ENCODE measurements at regions not wholly inside any gene's neighbourhood (a gene's known extent, or its start where the extent isn't known, plus 50 kb on each side); places are given as distances from the start of the nearest gene placed in this dataset.

DNA sequence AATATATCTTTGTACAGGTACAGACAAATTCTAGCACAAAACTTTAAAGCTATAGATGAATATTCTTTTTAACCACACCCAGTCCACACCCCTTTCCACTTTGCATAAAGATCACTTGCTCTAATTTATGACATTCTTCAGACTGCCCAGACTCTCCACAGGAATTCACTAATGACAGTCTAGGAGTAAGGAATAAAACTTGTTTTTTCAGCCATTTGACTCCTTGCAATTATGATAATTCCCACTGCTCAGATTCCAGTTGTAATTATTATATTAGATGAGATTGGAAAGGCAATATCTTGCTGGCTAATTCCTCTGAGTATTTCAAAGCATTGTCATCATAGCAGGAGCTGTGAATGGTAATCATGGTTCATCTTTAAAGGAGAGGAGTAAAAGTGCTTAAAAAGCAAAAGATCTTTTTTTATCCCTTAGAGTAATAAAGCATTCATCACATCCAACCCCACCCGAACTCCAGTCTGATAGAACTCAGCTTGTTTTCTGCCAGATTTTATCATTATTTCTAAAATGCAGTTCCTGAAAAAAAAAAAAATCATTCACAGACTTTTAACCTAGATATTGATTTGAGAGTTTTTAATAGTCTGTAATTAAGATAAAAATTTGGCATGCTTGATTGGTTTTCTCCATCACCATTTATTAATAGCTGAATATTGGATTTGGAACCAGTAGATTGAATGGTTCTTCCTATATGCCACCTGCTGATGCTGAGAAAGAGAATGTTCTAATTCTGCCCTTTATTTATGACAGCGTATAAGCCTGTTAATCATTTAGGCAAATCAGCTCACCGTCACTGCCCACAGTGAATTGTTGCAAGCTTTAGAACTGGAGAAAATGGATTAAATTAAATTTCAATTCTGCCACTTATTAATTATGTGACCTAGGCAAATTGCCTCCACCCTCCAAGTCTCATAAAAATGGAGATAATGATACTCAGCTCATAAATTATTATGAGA is 93.9 kb upstream of the RASSF8 start:
- TF ChIP-seq EMX1 (CRISPR knock-in tag; IDR thresholded peaks at IDR 0.05): no peak
- TF ChIP-seq CREM (CRISPR knock-in tag; IDR thresholded peaks at IDR 0.05): no peak
- TF ChIP-seq, protein P1, sequence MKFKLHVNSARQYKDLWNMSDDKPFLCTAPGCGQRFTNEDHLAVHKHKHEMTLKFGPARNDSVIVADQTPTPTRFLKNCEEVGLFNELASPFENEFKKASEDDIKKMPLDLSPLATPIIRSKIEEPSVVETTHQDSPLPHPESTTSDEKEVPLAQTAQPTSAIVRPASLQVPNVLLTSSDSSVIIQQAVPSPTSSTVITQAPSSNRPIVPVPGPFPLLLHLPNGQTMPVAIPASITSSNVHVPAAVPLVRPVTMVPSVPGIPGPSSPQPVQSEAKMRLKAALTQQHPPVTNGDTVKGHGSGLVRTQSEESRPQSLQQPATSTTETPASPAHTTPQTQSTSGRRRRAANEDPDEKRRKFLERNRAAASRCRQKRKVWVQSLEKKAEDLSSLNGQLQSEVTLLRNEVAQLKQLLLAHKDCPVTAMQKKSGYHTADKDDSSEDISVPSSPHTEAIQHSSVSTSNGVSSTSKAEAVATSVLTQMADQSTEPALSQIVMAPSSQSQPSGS (CRISPR knock-in tag; IDR thresholded peaks at IDR 0.05; ENCODE audit: borderline replicate concordance, low read depth): no peak
- TF ChIP-seq, protein P2, sequence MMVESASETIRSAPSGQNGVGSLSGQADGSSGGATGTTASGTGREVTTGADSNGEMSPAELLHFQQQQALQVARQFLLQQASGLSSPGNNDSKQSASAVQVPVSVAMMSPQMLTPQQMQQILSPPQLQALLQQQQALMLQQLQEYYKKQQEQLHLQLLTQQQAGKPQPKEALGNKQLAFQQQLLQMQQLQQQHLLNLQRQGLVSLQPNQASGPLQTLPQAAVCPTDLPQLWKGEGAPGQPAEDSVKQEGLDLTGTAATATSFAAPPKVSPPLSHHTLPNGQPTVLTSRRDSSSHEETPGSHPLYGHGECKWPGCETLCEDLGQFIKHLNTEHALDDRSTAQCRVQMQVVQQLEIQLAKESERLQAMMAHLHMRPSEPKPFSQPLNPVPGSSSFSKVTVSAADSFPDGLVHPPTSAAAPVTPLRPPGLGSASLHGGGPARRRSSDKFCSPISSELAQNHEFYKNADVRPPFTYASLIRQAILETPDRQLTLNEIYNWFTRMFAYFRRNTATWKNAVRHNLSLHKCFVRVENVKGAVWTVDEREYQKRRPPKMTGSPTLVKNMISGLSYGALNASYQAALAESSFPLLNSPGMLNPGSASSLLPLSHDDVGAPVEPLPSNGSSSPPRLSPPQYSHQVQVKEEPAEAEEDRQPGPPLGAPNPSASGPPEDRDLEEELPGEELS (CRISPR knock-in tag; IDR thresholded peaks at IDR 0.05): no peak
- TF ChIP-seq, protein P3, sequence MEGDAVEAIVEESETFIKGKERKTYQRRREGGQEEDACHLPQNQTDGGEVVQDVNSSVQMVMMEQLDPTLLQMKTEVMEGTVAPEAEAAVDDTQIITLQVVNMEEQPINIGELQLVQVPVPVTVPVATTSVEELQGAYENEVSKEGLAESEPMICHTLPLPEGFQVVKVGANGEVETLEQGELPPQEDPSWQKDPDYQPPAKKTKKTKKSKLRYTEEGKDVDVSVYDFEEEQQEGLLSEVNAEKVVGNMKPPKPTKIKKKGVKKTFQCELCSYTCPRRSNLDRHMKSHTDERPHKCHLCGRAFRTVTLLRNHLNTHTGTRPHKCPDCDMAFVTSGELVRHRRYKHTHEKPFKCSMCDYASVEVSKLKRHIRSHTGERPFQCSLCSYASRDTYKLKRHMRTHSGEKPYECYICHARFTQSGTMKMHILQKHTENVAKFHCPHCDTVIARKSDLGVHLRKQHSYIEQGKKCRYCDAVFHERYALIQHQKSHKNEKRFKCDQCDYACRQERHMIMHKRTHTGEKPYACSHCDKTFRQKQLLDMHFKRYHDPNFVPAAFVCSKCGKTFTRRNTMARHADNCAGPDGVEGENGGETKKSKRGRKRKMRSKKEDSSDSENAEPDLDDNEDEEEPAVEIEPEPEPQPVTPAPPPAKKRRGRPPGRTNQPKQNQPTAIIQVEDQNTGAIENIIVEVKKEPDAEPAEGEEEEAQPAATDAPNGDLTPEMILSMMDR (IDR thresholded peaks at IDR 0.05): no peak
- no peak for TF ChIP-seq SMAD3 (CRISPR knock-in tag; IDR thresholded peaks at IDR 0.05; ENCODE audit: borderline replicate concordance)
- TF ChIP-seq, protein P4, sequence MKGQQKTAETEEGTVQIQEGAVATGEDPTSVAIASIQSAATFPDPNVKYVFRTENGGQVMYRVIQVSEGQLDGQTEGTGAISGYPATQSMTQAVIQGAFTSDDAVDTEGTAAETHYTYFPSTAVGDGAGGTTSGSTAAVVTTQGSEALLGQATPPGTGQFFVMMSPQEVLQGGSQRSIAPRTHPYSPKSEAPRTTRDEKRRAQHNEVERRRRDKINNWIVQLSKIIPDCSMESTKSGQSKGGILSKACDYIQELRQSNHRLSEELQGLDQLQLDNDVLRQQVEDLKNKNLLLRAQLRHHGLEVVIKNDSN (CRISPR knock-in tag; IDR thresholded peaks at IDR 0.05): no peak
- TF ChIP-seq RELA (CRISPR knock-in tag; IDR thresholded peaks at IDR 0.05; ENCODE audit: borderline replicate concordance): no peak
- no peak for TF ChIP-seq NR1H2 (CRISPR knock-in tag; IDR thresholded peaks at IDR 0.05)
- no peak for TF ChIP-seq JUN (CRISPR knock-in tag; IDR thresholded peaks at IDR 0.05)
- TF ChIP-seq, protein P5, sequence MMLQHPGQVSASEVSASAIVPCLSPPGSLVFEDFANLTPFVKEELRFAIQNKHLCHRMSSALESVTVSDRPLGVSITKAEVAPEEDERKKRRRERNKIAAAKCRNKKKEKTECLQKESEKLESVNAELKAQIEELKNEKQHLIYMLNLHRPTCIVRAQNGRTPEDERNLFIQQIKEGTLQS (CRISPR knock-in tag; conservative IDR thresholded peaks at IDR 0.05): no peak
- TF ChIP-seq GABPB1 (CRISPR knock-in tag; IDR thresholded peaks at IDR 0.05): no peak
- TF ChIP-seq, protein P6, sequence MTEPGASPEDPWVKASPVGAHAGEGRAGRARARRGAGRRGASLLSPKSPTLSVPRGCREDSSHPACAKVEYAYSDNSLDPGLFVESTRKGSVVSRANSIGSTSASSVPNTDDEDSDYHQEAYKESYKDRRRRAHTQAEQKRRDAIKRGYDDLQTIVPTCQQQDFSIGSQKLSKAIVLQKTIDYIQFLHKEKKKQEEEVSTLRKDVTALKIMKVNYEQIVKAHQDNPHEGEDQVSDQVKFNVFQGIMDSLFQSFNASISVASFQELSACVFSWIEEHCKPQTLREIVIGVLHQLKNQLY (CRISPR knock-in tag; IDR thresholded peaks at IDR 0.05): no peak
